HUES6 (cell line): ENCODE measurements at regions not wholly inside any gene's neighbourhood (a gene's known extent, or its start where the extent isn't known, plus 50 kb on each side); places are given as distances from the start of the nearest gene placed in this dataset.
A peak's percentile ranks its signal among the peaks of the same experiment; 100 is the strongest.
"Not testable (repeated sequence)": the region's sequence is repeated elsewhere in the genome, so short reads cannot be mapped to it uniquely, and the experiment has no call there.

Experiments used
- H3K27ac ChIP-seq: 2 replicates; pipeline ENCODE4 v1.7.0; 2013; ENCODE audit warnings: low read depth, mild to moderate bottlenecking, low read length, inconsistent platforms
- H3K27me3 ChIP-seq: 2 replicates; pipeline ENCODE4 v1.6.1; 2013; ENCODE audit warnings: low read length; ENCODE audit not compliant: control insufficient read depth, insufficient read depth
- H3K36me3 ChIP-seq: 2 replicates; pipeline ENCODE4 v1.6.1; 2013; ENCODE audit warnings: low read length; ENCODE audit not compliant: control insufficient read depth, insufficient read depth
- H3K4me1 ChIP-seq: 2 replicates; pipeline ENCODE4 v1.6.1; 2013; ENCODE audit warnings: low read length; ENCODE audit not compliant: control insufficient read depth, insufficient read depth
- H3K4me3 ChIP-seq: 2 replicates; pipeline ENCODE4 v1.5.1; 2013; ENCODE audit warnings: low read depth, low read length
- H3K9ac ChIP-seq: one replicate; pipeline ENCODE4 v1.6.1; 2013; ENCODE audit warnings: mild to moderate bottlenecking, low read length
- H3K9me3 ChIP-seq: 2 replicates; pipeline ENCODE4 v1.6.1; 2013; ENCODE audit warnings: low read depth, low read length; ENCODE audit not compliant: control insufficient read depth, insufficient read depth

GRCh38 chr6:137309078-137309762 is 90.0 kb upstream of the IFNGR1 start:
- H3K27ac ChIP-seq, result no peak overlapping the region
- peaks cover 14% of the 10 kb centered on the region; the same call in 1 of the 2 replicates for H3K4me1 ChIP-seq
- no peak overlapping the region for H3K4me3 ChIP-seq
- H3K9me3 ChIP-seq, result peaks cover 13% of the 10 kb centered on the region; the same call in 1 of the 2 replicates
- no peak overlapping the region for H3K9ac ChIP-seq
- H3K36me3 ChIP-seq, result no peaks in the 10 kb centered on the region
- no peaks in the 10 kb centered on the region for H3K27me3 ChIP-seq

GRCh38 chr6:137307163-137307854 is 88.1 kb upstream of the IFNGR1 start:
- Histone ChIP-seq H3K4me1 (peaks cover 14% of the 10 kb centered on the region; the same call in 1 of the 2 replicates), H3K36me3 (no peaks in the 10 kb centered on the region), H3K27ac (no peak overlapping the region), H3K27me3 (no peaks in the 10 kb centered on the region), H3K4me3 (no peak overlapping the region), H3K9ac (no peak overlapping the region), H3K9me3 (peaks cover 21% of the 10 kb centered on the region; the same call in 1 of the 2 replicates)

GRCh38 chr6:137305691-137306090 is 86.5 kb upstream of the IFNGR1 start:
- H3K9me3 ChIP-seq, result peaks cover 25% of the 10 kb centered on the region; the same call in 1 of the 2 replicates
- no peak overlapping the region for H3K9ac ChIP-seq
- no peak overlapping the region for H3K4me3 ChIP-seq

GRCh38 chr6:137304020-137304780 is 85.0 kb upstream of the IFNGR1 start:
- Histone ChIP-seq H3K9me3 (peaks cover 25% of the 10 kb centered on the region; the same call in 1 of the 2 replicates), H3K9ac (no peak overlapping the region), H3K27me3 (no peaks in the 10 kb centered on the region), H3K4me1 (peaks cover 11% of the 10 kb centered on the region; the same call in 1 of the 2 replicates), H3K27ac (no peak overlapping the region), H3K36me3 (no peaks in the 10 kb centered on the region), H3K4me3 (no peak overlapping the region)

More at GRCh38 chr6:137305691-137306090, 86.5 kb upstream of the IFNGR1 start:
- Histone ChIP-seq H3K36me3 (no peaks in the 10 kb centered on the region), H3K27me3 (no peaks in the 10 kb centered on the region), H3K4me1 (peaks cover 14% of the 10 kb centered on the region; the same call in 1 of the 2 replicates), H3K27ac (no peak overlapping the region)

- Histone ChIP-seq H3K4me1 (peaks cover 11% of the 10 kb centered on the region), H3K4me3 (no peak overlapping the region), H3K9ac (no peak overlapping the region), H3K36me3 (no peaks in the 10 kb centered on the region), H3K27ac (no peak overlapping the region), H3K9me3 (peaks cover 25% of the 10 kb centered on the region; the same call in 1 of the 2 replicates), H3K27me3 (no peaks in the 10 kb centered on the region)
Observed at GRCh38 chr6:137303441-137303840, 84.3 kb upstream of the IFNGR1 start.

GRCh38 chr6:137299681-137300080 is 80.5 kb upstream of the IFNGR1 start:
- Histone ChIP-seq H3K9me3 (peaks cover 17% of the 10 kb centered on the region; the same call in 1 of the 2 replicates), H3K27ac (no peak overlapping the region), H3K27me3 (no peaks in the 10 kb centered on the region), H3K36me3 (no peaks in the 10 kb centered on the region), H3K4me3 (no peak overlapping the region), H3K4me1 (peaks cover 29% of the 10 kb centered on the region), H3K9ac (no peak overlapping the region)

- peaks cover 8% of the 10 kb centered on the region; the same call in 1 of the 2 replicates for H3K9me3 ChIP-seq
- H3K4me3 ChIP-seq, result no peak overlapping the region
- no peak overlapping the region for H3K9ac ChIP-seq
- H3K36me3 ChIP-seq, result no peaks in the 10 kb centered on the region
- 0 out of 2 replicates have a peak overlapping the region, but pooled peaks have one; percentile 24 for H3K27ac ChIP-seq
- H3K27me3 ChIP-seq, result no peaks in the 10 kb centered on the region
- H3K4me1 ChIP-seq, result peaks cover 29% of the 10 kb centered on the region
Observed at GRCh38 chr6:137297887-137298286, 78.7 kb upstream of the IFNGR1 start.

GRCh38 chr6:137292326-137292725 is 73.1 kb upstream of the IFNGR1 start:
- H3K36me3 ChIP-seq, H3K9me3 ChIP-seq, H3K9ac ChIP-seq, H3K4me3 ChIP-seq, H3K27me3 ChIP-seq, H3K27ac ChIP-seq: not testable (repeated sequence)
- peaks cover 11% of the 10 kb centered on the region for H3K4me1 ChIP-seq

- H3K9me3 ChIP-seq, result no peaks in the 10 kb centered on the region
- no peak overlapping the region for H3K27ac ChIP-seq
- H3K36me3 ChIP-seq, result no peaks in the 10 kb centered on the region
- H3K4me1 ChIP-seq, result peaks cover 2% of the 10 kb centered on the region
- no peak overlapping the region for H3K9ac ChIP-seq
- H3K27me3 ChIP-seq, result no peaks in the 10 kb centered on the region
- H3K4me3 ChIP-seq, result no peak overlapping the region
Observed at GRCh38 chr6:137291441-137291840, 72.3 kb upstream of the IFNGR1 start.

- H3K27me3 ChIP-seq, result no peaks in the 10 kb centered on the region
- H3K27ac ChIP-seq, result no peak overlapping the region
- H3K4me1 ChIP-seq, result no peaks in the 10 kb centered on the region
- H3K9ac ChIP-seq, result no peak overlapping the region
- H3K4me3 ChIP-seq, result no peak overlapping the region
- no peaks in the 10 kb centered on the region for H3K9me3 ChIP-seq
- H3K36me3 ChIP-seq, result no peaks in the 10 kb centered on the region
Observed at GRCh38 chr6:137290601-137291261, 71.5 kb upstream of the IFNGR1 start.
